HG02840 (cell line): ENCODE measurements at regions not wholly inside any gene's neighbourhood (a gene's known extent, or its start where the extent isn't known, plus 50 kb on each side); places are given as distances from the start of the nearest gene placed in this dataset.

Experiments used
- ATAC-seq: cut with Tn5 transposase; IDR thresholded peaks from one replicate; pipeline ENCODE4 v1.9.1; 2021; ENCODE audit warnings: mild to moderate bottlenecking, moderate library complexity, moderate number of reproducible peaks; ENCODE audit not compliant: unreplicated experiment, low FRiP score

DNA sequence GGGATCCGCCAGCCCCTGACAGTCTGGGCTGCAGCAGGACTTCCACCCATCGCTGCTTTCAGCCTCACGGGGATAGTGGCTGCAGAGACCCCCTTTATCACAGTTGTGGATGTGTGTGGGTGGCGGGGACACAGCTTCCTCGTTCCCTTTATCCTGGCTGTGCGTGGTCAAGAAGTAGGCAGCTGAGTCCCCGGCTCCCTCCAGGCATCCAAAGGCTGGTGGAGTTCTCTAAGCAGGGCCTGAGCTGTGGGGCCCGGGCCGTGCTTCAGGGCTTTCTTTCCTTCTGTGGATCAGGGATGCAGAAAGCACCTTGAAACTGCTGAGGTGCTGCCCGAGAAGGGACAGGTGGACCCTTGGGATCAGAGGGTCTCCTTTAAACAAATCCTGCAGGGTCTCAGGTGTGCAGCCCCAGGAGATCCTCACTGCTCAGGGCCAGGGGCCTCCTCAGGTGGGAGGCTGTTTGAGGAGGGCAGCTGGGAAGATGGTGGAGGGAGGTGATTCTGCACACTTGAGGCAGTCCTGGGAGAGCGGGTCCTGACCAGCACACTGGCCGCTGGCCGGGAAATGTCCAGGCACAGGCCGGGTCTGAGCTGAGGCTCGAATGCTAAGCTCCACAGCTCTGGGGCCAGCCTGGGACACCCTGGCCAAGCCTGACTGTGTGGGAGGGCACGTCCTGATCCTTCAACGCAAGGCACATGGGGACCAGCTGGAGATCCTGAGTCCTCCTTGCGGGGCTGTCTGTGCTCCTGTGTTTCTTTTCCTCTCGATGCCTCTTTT, 1024.3 kb downstream of the BRD1 start:
- no peak for ATAC-seq

DNA sequence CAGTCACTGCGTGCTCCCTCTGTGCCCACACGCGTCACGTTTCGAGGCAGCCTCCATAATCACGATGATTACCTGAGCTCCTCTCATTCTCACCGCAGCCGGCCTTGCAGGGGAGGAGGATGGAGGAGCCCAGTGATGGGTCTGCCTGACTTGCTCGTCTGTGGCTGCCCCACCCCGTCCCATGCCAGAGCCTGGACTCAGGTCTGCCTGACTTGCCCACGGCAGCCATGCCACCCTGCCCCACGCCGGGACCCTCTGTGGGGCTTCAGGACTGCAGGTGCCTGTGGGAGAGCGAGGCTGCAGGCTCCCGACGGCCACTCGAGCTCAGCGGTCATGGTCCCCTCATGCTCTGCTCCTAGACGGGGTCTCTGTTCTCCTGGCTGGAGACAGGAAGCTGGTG, 1025.1 kb downstream of the BRD1 start:
- no peak for ATAC-seq

- no peak for ATAC-seq
Observed at GRCh38 chr22:48800886-48801607, 1026.6 kb downstream of the BRD1 start.

- no peak for ATAC-seq
Observed at GRCh38 chr22:48800036-48800885, 1027.4 kb downstream of the BRD1 start.

- ATAC-seq = no peak
Observed at GRCh38 chr22:48799227-48799970, 1028.3 kb downstream of the BRD1 start.

- ATAC-seq = no peak
Observed at GRCh38 chr22:48798281-48799226, 1029.1 kb downstream of the BRD1 start.

DNA sequence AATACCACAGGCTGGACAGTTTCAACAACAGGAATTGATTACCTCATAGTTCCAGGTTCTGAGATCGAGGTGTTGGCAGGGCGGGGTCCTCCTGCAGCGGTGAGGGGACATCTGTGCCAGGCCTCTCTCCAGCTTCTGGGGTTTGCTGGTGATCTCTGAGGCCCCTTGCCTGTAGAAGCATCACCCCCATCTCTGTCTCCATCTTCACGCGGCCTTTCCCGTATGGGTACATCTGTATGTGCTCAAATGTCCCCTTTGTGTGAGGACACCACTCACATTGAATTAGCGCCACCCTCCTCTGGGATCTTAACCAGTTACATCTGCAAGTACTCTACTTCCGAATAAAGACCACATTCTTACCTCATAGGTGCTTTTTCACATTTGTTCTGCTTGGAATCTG, 1029.9 kb downstream of the BRD1 start:
- ATAC-seq = no peak

- no peak for ATAC-seq
Observed at GRCh38 chr22:48796310-48797015, 1031.2 kb downstream of the BRD1 start.

DNA sequence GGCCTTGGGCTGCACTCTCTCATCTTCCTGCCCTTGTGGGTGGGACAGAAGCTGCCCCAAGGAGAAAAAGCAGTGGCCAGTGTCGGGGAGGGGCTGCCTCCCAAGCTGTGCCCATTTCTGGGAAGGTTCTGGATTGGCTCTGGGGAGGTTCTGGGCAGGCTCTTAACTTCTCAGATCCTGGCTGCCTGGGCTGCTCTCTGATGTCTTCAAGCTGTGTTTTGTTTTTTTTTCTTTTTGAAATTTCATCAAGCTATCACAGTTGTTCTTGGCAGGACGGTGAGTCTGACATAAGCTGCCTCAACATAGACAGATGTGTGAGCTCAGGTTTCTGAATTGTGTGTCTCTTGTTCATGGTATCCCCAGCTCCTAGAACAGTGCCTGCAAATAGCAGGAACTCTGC, 1032.0 kb downstream of the BRD1 start:
- ATAC-seq = no peak

GRCh38 chr22:48794906-48795305, 1032.8 kb downstream of the BRD1 start:
- no peak for ATAC-seq

DNA sequence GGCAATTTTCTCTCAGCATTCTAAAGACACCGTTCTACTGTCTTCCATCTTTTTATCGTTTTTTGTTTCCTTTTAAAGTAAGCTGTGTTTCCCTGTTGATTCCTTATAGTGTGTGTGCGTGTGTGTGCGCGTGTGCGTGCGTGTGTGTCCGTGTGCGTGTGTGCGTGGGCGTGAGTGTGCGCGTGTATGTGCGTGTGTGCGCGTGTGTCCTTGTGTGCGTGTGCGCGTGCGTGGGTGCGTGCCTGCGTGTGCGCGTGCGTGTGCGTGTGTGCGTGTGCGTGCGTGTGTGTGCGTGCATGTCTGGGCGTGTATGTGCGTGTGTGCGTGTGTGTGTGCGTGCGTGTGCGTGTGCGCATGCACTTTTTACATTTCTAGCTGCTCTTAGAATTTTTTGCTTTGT, 1033.7 kb downstream of the BRD1 start:
- no peak for ATAC-seq

- ATAC-seq = no peak
Observed at GRCh38 chr22:48786679-48786996, 1041.0 kb downstream of the BRD1 start.

DNA sequence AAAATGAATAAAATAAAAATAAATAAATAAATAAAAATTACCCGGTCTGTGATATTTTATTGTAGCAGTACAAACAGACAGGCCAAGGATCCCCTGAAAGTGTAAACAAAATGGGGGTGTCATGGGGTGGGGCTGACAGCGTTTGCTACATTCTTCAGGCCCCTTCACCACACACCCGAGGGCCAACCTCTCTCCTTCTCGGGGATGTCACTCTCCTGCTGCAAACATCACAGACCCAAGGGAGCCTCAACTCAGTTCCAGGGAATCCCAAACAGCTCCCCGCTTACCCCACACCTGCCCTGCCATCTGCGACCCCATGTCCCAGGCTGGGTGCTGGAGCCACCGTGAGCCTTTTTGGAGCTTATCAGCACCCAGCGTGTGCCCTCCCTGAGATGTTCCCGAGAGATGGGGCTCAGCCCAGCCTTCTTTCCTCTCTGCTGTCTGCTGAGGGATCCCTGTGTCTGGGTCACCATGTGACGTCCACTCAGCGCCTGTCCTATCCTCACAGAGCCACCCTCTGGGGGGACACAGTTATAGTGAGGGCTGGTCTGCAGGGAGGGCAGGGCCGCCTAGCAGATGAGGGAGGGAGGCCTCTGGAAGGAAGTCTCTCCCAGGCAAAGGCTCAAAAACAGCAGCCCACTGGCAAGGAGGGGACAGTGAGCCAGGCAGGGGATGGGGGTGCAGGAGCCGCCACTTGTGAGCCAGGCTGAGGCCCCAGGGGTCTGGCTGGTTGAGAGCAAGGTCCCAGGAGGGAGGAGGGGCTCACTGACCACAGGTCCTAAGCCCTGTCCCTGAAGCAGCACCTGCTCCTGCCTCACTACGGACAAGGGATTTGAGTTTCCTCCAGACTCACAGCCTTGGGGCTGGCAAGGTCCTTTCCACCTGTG, 1041.6 kb downstream of the BRD1 start:
- no peak for ATAC-seq

DNA sequence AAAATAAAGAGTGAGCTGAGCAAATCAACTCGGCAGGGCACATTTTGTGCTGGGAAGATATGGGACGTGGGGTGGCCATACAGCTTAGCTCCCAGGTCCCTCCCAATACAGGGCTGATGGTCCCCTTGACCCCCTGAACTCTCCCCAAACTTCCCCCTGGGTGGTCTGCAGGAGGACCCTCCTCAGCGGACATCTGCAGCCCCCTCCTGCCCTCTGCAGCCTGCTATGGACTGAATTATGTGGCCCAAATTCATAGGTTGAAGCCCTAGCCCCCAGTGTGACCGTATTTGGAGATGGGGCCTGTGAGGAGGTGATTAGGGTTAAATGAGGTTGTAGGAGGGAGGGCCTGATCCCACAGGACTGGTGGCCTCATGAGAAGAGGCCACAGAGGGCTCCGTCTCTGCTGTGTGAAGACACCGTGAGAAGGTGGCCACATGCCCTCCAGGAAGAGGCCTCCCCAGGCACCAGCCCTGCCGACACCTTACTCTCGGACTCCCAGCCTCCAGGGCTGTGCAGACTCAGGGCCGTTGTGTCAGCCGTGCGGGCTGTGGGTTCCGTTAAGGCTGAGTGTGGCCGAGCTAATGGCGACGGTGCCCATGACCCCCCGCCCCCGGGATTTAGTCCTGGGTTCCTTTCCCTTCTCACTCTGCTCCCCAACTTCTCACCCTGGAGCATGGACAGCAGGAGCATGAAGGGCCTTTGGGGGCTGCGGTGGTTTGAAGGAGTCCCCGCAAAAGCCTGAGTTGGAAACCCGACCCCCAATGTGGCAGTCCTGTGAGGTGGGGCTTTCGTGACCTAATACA, 1042.8 kb downstream of the BRD1 start:
- no peak for ATAC-seq

GRCh38 chr22:48783821-48784266, 1043.8 kb downstream of the BRD1 start:
- ATAC-seq = no peak

DNA sequence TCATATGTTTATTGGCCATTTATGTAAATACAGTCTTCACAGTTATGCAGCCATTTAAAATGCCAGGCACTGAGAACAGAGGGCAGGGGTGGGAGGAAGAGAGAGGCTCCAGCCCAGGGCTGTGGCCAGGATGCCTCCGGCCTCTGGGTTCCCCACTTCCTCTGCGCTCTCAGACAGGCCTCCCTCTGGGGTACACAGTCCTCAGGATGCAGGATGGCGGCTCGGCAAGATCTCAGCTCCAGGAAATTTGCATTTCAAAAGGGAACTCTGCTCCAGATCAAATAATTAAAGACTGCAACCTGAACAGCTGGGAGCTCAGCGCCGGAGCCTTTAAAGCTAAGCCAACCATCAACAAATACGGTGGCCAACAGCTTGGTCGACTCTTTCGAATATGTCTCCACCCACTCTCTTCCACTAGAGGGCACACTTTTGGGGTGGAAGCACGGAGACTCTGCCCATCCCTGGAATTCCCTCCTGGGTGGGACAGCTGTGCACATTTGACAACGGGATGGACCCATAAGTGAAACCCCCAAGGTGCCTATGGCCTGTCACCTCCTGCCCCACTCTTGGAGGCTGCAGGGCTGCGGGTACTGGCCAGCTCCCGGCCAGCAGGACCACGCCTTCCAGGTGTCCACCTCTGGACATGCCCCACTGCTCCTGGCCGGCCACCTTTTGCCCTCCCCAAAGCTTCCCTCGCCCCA, 1044.7 kb downstream of the BRD1 start:
- no peak for ATAC-seq
